Activated CD8-positive, alpha-beta T cell treated with anti-CD3 and anti-CD28 coated beads, Interleukin-2, amount 10 ng/mL, durations not matched to agents 7 days and 5 days (primary cell): ENCODE measurements at regions not wholly inside any gene's neighbourhood (a gene's known extent, or its start where the extent isn't known, plus 50 kb on each side); places are given as distances from the start of the nearest gene placed in this dataset.

Experiments used
- ATAC-seq: fragments of 150-1000 bp; cut with Tn5 transposase; one replicate; pipeline ENCODE4 v1.10.0; 2021; ENCODE audit warnings: moderate library complexity
- CTCF ChIA-PET: fragments of 350-600 bp; sonication (Branson Sonifier 250); formaldehyde crosslinking; loops from one replicate; lab custom pipeline; 2021; ENCODE audit warnings: antibody characterized with exemption; lab: Charles Lee
- POLR2A ChIA-PET: fragments of 350-600 bp; sonication (Branson Sonifier 250); formaldehyde crosslinking; loops from one replicate; lab custom pipeline; 2021; ENCODE audit warnings: antibody characterized with exemption; lab: Charles Lee
- DNase-seq: peaks from one replicate; pipeline ENCODE4 v3.0.0-alpha.2; 2020
- H3K27ac Mint-ChIP-seq: one replicate; pipeline ENCODE4 v1.8.0; 2021; ENCODE audit warnings: mild to moderate bottlenecking, mixed read lengths
- H3K27me3 Mint-ChIP-seq: one replicate; pipeline ENCODE4 v1.8.0; 2021; ENCODE audit warnings: low read depth, mixed read lengths
- H3K36me3 Mint-ChIP-seq: one replicate; pipeline ENCODE4 v1.8.0; 2021; ENCODE audit warnings: low read depth, mixed read lengths
- H3K4me1 Mint-ChIP-seq: one replicate; pipeline ENCODE4 v1.8.0; 2021; ENCODE audit warnings: low read depth, mixed read lengths
- H3K4me3 Mint-ChIP-seq: one replicate; pipeline ENCODE4 v1.8.0; 2021; ENCODE audit warnings: mild to moderate bottlenecking, mixed read lengths
- H3K9me3 Mint-ChIP-seq: one replicate; pipeline ENCODE4 v1.8.0; 2022; ENCODE audit warnings: mixed read lengths; ENCODE audit not compliant: insufficient read depth

DNA sequence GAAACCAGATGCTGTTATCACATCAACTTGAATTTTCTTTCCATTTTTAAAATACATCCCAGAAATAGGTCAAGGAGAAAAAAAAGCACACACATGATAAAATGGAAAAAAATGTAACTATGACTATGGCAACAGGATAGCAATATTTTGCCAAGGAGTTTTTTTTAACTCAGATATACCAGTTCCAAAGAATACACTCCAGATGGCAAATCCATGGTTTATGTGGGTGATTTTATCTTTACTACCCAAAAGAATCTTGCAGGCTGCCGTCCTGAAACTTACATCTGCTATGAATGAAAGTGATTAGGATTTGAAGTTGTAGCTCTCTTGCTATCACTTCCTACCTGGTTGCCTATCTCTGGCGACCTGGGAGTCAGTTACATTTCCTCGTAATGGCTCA is 91.0 kb upstream of the PLPPR4 start:
- POLR2A ChIA-PET = no interaction called here

DNA sequence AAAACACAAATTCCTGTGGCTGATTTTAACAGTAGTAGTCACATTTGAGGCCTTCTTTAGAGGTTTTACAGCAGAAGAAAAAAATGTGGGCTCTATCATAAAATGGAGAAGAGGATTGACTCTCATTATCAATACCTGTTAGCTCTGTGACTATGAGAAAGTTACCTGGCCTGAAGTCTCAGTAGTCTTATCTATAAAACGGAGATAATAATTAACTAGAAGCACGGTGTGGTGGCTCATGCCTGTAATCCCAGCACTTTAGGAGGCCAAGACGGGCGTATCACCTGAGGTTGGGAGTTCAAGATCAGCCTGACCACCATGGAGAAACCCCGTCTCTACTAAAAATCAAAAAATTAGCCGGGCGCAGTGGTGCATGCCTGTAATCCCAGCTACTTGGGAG is 90.4 kb upstream of the PLPPR4 start:
- CTCF ChIA-PET = no interaction called here
- no peaks in the 10 kb centered on the region for H3K4me1 Mint-ChIP-seq
- no peaks in the 10 kb centered on the region for H3K9me3 Mint-ChIP-seq
- no peak overlapping the region for H3K27ac Mint-ChIP-seq
- H3K36me3 Mint-ChIP-seq = no peaks in the 10 kb centered on the region
- peaks cover 2% of the 10 kb centered on the region for H3K27me3 Mint-ChIP-seq
- no peak overlapping the region for H3K4me3 Mint-ChIP-seq
- POLR2A ChIA-PET = no interaction called here
- ATAC-seq (no peak), DNase-seq (no peak)

More for the DNA sequence above, 91.0 kb upstream of the PLPPR4 start:
- ATAC-seq (no peak), DNase-seq (no peak)
- Mint-ChIP-seq H3K27me3 (no peaks in the 10 kb centered on the region), H3K4me1 (no peaks in the 10 kb centered on the region), H3K4me3 (no peak overlapping the region), H3K27ac (no peak overlapping the region), H3K36me3 (no peaks in the 10 kb centered on the region), H3K9me3 (no peaks in the 10 kb centered on the region)
- CTCF ChIA-PET = no interaction called here

DNA sequence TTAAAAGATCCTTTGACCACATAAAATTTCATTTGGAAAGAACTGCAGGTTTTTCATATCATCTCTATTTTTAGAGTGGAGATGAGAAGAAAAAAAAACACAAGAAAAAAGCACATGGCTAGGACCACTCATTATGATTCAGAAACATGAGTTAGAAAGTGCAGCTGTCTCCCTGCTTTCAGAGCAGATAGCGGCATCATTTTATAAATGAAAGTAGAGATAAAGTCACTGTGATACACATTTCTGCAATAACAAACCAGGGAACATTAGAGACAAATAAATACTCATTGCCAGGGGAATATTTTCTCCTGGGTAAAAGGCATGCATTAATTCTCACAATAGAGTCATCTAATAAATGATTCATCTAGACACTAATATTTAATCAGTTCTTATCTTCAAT is 87.5 kb upstream of the PLPPR4 start:
- Mint-ChIP-seq H3K4me3 (no peak overlapping the region), H3K4me1 (no peaks in the 10 kb centered on the region), H3K36me3 (no peaks in the 10 kb centered on the region), H3K27me3 (peaks cover 2% of the 10 kb centered on the region), H3K27ac (no peak overlapping the region), H3K9me3 (no peaks in the 10 kb centered on the region)
- POLR2A ChIA-PET = no interaction called here
- ATAC-seq (no peak), DNase-seq (no peak)
- CTCF ChIA-PET = no interaction called here

DNA sequence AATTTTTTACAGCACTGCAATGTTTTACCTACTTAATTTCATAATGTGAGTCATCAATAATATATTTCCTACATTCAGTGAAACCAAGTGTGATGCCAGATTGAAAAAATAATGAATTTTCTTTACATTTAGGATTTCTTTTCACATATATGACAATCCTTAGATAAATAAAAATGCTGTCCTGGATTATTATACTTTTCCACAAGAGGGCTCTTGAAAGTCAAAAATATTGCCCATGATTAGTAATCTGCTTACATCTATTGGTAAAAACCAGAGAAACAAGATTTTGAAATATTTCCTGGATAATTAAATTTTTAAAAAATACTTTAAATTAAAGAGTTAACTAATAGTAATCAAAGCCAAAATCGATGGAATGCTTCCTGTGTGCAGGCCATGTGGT is 86.8 kb upstream of the PLPPR4 start:
- ChIA-PET POLR2A (no interaction called here), CTCF (no interaction called here)
- H3K4me3 Mint-ChIP-seq = no peak overlapping the region

DNA sequence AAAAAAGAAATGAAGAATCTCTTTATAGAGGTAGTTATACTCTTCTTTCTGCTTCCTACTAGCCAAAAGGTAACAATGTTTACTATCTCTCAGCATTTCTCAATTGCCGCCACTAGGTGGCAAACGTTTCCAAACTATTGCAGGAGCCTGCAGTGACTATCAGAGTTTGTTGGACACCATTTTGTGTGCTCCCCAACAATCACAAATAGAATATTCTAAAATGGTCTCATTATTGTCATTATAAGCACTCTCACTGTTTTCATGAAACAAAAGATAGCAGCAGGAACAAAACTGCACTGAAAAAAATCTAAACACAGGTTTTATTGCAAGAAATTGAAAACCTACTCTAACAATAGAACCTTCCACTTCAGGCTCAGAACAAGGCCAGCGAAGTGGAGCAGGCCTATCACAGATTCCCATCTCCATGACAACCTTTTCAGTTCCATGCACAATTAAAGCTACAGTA is 83.9 kb upstream of the PLPPR4 start:
- CTCF ChIA-PET = interaction anchor here (0.7 to 3.3 kb wide), 8 partner anchors 16 to 1688 kb away, joined by 3 to 12 read pairs (median 4); no protein-coding TSS in a partner anchor
- H3K27ac Mint-ChIP-seq = no peak overlapping the region
- DNase-seq (peak; percentile 79), ATAC-seq (peak; percentile 84)
- POLR2A ChIA-PET = no interaction called here
- no peaks in the 10 kb centered on the region for H3K4me1 Mint-ChIP-seq
- H3K4me3 Mint-ChIP-seq = no peak overlapping the region
- H3K9me3 Mint-ChIP-seq = no peaks in the 10 kb centered on the region
- H3K27me3 Mint-ChIP-seq = peaks cover 2% of the 10 kb centered on the region
- H3K36me3 Mint-ChIP-seq = no peaks in the 10 kb centered on the region

More for the DNA sequence above, 86.8 kb upstream of the PLPPR4 start:
- H3K4me1 Mint-ChIP-seq = no peaks in the 10 kb centered on the region
- DNase-seq (no peak), ATAC-seq (no peak)
- no peak overlapping the region for H3K27ac Mint-ChIP-seq
- H3K9me3 Mint-ChIP-seq = no peaks in the 10 kb centered on the region
- no peaks in the 10 kb centered on the region for H3K36me3 Mint-ChIP-seq
- peaks cover 2% of the 10 kb centered on the region for H3K27me3 Mint-ChIP-seq

DNA sequence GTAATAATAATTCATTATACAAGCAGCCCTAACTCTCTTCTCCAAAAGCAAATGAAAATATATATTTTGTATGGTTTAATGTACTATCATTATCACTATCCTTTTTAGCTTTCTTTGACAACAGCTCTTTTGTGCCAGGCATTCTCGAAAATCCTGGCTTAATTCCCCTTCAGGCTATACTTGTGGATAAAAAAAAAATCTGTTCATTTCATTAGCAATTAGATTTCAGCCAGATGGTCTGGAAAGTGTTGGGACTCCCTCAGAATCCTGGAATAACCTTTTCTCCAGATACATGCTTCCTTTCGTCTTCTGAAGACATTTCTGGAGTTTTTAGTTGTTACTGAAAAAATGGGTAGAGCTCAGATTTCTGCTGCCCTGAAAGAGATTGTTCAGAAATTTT is 83.4 kb upstream of the PLPPR4 start:
- POLR2A ChIA-PET = no interaction called here
- H3K9me3 Mint-ChIP-seq = no peaks in the 10 kb centered on the region

DNA sequence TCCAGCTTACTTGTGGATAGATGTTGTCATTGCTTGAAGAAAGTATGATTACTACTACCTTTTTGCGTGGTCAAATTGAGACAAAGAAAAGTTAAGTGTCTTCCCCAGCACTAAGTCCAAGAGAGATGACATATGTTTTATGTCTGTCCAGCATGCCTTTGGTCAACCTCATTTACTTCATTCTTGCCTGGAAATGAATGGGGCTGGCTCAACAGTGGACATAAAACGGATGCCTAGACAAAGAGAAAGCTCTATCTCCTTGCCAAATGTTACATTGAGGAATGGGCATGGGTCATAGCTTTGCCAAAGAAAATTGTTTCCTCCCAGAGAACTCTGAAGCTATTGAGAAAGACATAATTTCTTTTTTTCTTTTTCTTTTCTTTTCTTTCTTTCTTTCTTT is 82.4 kb upstream of the PLPPR4 start:
- DNase-seq (no peak), ATAC-seq (no peak)
- Mint-ChIP-seq H3K27ac (no peak overlapping the region), H3K9me3 (no peaks in the 10 kb centered on the region), H3K27me3 (peaks cover 2% of the 10 kb centered on the region), H3K36me3 (no peaks in the 10 kb centered on the region), H3K4me1 (no peaks in the 10 kb centered on the region), H3K4me3 (no peak overlapping the region)
- CTCF ChIA-PET = interaction anchor here (1.5 to 3.3 kb wide), 2 partner anchors 300 to 388 kb away, joined by 11 to 12 read pairs; no protein-coding TSS in a partner anchor
- POLR2A ChIA-PET = no interaction called here

More for the DNA sequence above, 83.4 kb upstream of the PLPPR4 start:
- no peak for DNase-seq
- no peak overlapping the region for H3K27ac Mint-ChIP-seq
- H3K27me3 Mint-ChIP-seq = peaks cover 2% of the 10 kb centered on the region
- no peak for ATAC-seq
- H3K4me3 Mint-ChIP-seq = no peak overlapping the region
- H3K4me1 Mint-ChIP-seq = no peaks in the 10 kb centered on the region
- H3K36me3 Mint-ChIP-seq = no peaks in the 10 kb centered on the region
- CTCF ChIA-PET = interaction anchor here (0.7 to 3.3 kb wide), 8 partner anchors 15 to 1687 kb away, joined by 3 to 12 read pairs (median 4); no protein-coding TSS in a partner anchor

DNA sequence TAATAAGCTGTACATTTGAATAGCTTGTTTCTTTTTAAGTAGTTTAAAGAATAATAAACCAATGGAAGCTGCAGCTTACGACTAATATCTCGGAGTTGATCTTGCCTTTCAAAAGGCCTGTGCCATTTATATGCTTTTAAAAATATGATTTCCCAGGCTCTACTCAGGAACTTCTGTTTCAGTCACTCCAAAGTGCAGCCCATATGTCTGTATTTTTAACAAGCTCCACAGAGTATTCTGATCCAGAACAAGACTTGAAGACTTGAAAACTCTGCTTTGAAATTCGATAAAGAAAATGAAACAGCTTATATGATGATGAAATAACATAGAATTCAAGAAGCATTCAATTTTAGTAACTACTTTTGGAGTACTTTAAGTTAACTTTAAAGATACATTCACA is 79.1 kb upstream of the PLPPR4 start:
- ChIA-PET CTCF (interaction anchor here (1.2 to 3.6 kb wide), 2 partner anchors 296 to 349 kb away, joined by 3 to 14 read pairs; no protein-coding TSS in a partner anchor), POLR2A (no interaction called here)
- H3K9me3 Mint-ChIP-seq = no peaks in the 10 kb centered on the region
- DNase-seq (no peak), ATAC-seq (no peak)
- no peaks in the 10 kb centered on the region for H3K4me1 Mint-ChIP-seq
- H3K36me3 Mint-ChIP-seq = no peaks in the 10 kb centered on the region
- peaks cover 2% of the 10 kb centered on the region for H3K27me3 Mint-ChIP-seq
- no peak overlapping the region for H3K27ac Mint-ChIP-seq
- no peak overlapping the region for H3K4me3 Mint-ChIP-seq

DNA sequence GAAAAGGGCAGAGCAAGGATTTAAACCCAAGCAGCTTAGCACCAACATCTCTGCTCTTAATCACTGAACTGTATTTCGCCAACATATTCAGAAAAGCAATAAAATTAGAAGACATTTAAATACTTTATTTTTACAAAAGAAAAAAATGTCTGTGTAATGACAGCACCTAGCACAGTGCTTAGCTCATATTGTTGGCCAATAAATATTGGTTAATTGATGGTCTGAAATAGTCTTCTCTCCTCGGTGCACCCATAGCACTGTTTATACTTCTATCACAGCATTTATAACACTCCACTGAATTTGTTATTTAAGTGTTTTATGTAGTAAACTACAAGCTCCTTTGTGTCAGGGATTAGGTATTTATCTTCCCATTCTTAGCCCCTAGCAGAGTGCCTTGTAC is 70.9 kb upstream of the PLPPR4 start:
- H3K4me3 Mint-ChIP-seq = no peak overlapping the region
- H3K9me3 Mint-ChIP-seq = no peaks in the 10 kb centered on the region
- ChIA-PET CTCF (interaction anchor here (0.9 kb wide), 1 partner anchor 281 kb away, joined by 3 read pairs; no protein-coding TSS in a partner anchor), POLR2A (no interaction called here)
- no peaks in the 10 kb centered on the region for H3K36me3 Mint-ChIP-seq
- H3K27me3 Mint-ChIP-seq = peaks cover 7% of the 10 kb centered on the region
- ATAC-seq (no peak), DNase-seq (no peak)
- H3K27ac Mint-ChIP-seq = no peak overlapping the region
- H3K4me1 Mint-ChIP-seq = no peaks in the 10 kb centered on the region

DNA sequence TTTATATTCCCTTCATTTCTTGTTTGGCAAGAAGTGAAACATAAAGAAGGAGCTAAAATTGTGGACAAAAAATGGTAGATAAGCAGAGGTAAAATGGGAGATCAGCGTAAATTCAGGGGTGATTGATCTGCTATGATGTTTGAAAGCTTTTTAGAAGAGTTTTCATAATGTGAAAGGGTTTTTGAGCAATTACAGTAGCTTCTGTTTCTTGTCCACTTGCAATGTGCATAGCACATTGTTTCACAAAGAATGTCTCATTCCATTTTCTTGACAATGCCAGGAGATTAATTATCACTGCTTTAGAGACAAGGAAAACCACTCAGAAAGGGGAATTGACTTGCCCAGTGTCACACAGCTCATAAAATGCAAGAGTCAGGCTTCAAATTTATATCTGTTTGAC is 65.9 kb upstream of the PLPPR4 start:
- H3K36me3 Mint-ChIP-seq = no peaks in the 10 kb centered on the region
- H3K4me3 Mint-ChIP-seq = no peak overlapping the region
- no peak overlapping the region for H3K27ac Mint-ChIP-seq
- ATAC-seq (no peak), DNase-seq (no peak)
- H3K9me3 Mint-ChIP-seq = no peaks in the 10 kb centered on the region
- ChIA-PET POLR2A (no interaction called here), CTCF (no interaction called here)
- H3K27me3 Mint-ChIP-seq = peaks cover 3% of the 10 kb centered on the region
- H3K4me1 Mint-ChIP-seq = no peaks in the 10 kb centered on the region

DNA sequence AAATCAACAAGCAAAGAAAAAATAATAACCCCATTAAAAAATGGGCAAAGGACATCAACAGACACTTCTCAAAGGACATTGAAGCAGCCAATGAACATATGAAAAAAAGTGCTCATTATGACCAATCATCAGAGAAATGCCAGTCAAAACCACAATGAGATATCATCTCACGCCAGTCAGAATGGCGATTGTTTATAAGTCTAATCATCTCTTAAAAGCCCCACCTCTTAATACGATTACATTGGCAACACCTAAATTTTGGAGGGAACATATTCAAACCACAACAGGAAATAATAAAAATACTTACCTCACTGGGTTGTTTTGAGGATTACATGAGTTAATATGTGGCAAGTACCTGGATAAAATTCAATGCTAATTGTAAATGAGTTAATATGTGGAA is 57.1 kb upstream of the PLPPR4 start:
- ATAC-seq (no peak), DNase-seq (no peak)
- no peak overlapping the region for H3K27ac Mint-ChIP-seq
- H3K4me3 Mint-ChIP-seq = no peak overlapping the region
- no peaks in the 10 kb centered on the region for H3K4me1 Mint-ChIP-seq
- ChIA-PET POLR2A (no interaction called here), CTCF (no interaction called here)
- H3K27me3 Mint-ChIP-seq = no peaks in the 10 kb centered on the region
- no peaks in the 10 kb centered on the region for H3K9me3 Mint-ChIP-seq
- H3K36me3 Mint-ChIP-seq = no peaks in the 10 kb centered on the region
